ENCODE measurements at regions not wholly inside any gene's neighbourhood (a gene's known extent, or its start where the extent isn't known, plus 50 kb on each side); places are given as distances from the start of the nearest gene placed in this dataset.

- DNase-seq (ENCODE audit: insufficient read length, low spot score) (no peak), FAIRE-seq (no peak)
- no peak for TF ChIP-seq POU2F2 (IDR thresholded peaks at IDR 0.05; ENCODE audit: low read depth, low read length)
- TF ChIP-seq TAF1 (IDR thresholded peaks at IDR 0.05; ENCODE audit: low read depth, low read length): no peak
- TF ChIP-seq SPI1 (IDR thresholded peaks at IDR 0.05; ENCODE audit: low read depth, low read length): no peak
- no peak for TF ChIP-seq POLR2AphosphoS5 (IDR thresholded peaks at IDR 0.05; ENCODE audit: low read depth, low read length)
- TF ChIP-seq POLR2A (IDR thresholded peaks at IDR 0.05; ENCODE audit: low read depth, low read length): no peak
- TF ChIP-seq PAX5 (IDR thresholded peaks at IDR 0.05; ENCODE audit: insufficient read depth, low read length, severe bottlenecking): no peak
Observed at GRCh38 chr1:55624766-55625165, 409.6 kb upstream of the USP24 start.

- DNase-seq (ENCODE audit: insufficient read length, low spot score) (no peak), FAIRE-seq (no peak)
- TF ChIP-seq POLR2AphosphoS5 (IDR thresholded peaks at IDR 0.05; ENCODE audit: low read depth, low read length): no peak
- TF ChIP-seq TAF1 (IDR thresholded peaks at IDR 0.05; ENCODE audit: low read depth, low read length): no peak
- no peak for TF ChIP-seq POLR2A (IDR thresholded peaks at IDR 0.05; ENCODE audit: low read depth, low read length)
- TF ChIP-seq PAX5 (IDR thresholded peaks at IDR 0.05; ENCODE audit: insufficient read depth, low read length, severe bottlenecking): no peak
- TF ChIP-seq POU2F2 (IDR thresholded peaks at IDR 0.05; ENCODE audit: low read depth, low read length): no peak
- no peak for TF ChIP-seq SPI1 (IDR thresholded peaks at IDR 0.05; ENCODE audit: low read depth, low read length)
Observed at GRCh38 chr1:55623311-55623710, 408.1 kb upstream of the USP24 start.

GRCh38 chr1:55622074-55622473, 406.9 kb upstream of the USP24 start:
- no peak for FAIRE-seq
- no peak for DNase-seq (ENCODE audit: insufficient read length, low spot score)
- no peak for TF ChIP-seq PAX5 (IDR thresholded peaks at IDR 0.05; ENCODE audit: insufficient read depth, low read length, severe bottlenecking)
- no peak for TF ChIP-seq POLR2A (IDR thresholded peaks at IDR 0.05; ENCODE audit: low read depth, low read length)
- no peak for TF ChIP-seq SPI1 (IDR thresholded peaks at IDR 0.05; ENCODE audit: low read depth, low read length)
- no peak for TF ChIP-seq POU2F2 (IDR thresholded peaks at IDR 0.05; ENCODE audit: low read depth, low read length)
- TF ChIP-seq POLR2AphosphoS5 (IDR thresholded peaks at IDR 0.05; ENCODE audit: low read depth, low read length): no peak
- TF ChIP-seq TAF1 (IDR thresholded peaks at IDR 0.05; ENCODE audit: low read depth, low read length): no peak

GRCh38 chr1:55618199-55618598, 403.0 kb upstream of the USP24 start:
- DNase-seq (ENCODE audit: insufficient read length, low spot score): no peak
- no peak for FAIRE-seq

GRCh38 chr1:55617288-55617982, 402.3 kb upstream of the USP24 start:
- TF ChIP-seq POLR2A (IDR thresholded peaks at IDR 0.05; ENCODE audit: low read depth, low read length): no peak
- no peak for TF ChIP-seq POU2F2 (IDR thresholded peaks at IDR 0.05; ENCODE audit: low read depth, low read length)
- no peak for TF ChIP-seq PAX5 (IDR thresholded peaks at IDR 0.05; ENCODE audit: insufficient read depth, low read length, severe bottlenecking)
- no peak for TF ChIP-seq POLR2AphosphoS5 (IDR thresholded peaks at IDR 0.05; ENCODE audit: low read depth, low read length)
- no peak for TF ChIP-seq TAF1 (IDR thresholded peaks at IDR 0.05; ENCODE audit: low read depth, low read length)
- no peak for TF ChIP-seq SPI1 (IDR thresholded peaks at IDR 0.05; ENCODE audit: low read depth, low read length)
- DNase-seq (ENCODE audit: insufficient read length, low spot score): no peak
- no peak for FAIRE-seq

More at GRCh38 chr1:55618199-55618598, 403.0 kb upstream of the USP24 start:
- TF ChIP-seq PAX5 (IDR thresholded peaks at IDR 0.05; ENCODE audit: insufficient read depth, low read length, severe bottlenecking) (no peak), SPI1 (IDR thresholded peaks at IDR 0.05; ENCODE audit: low read depth, low read length) (no peak), POLR2A (IDR thresholded peaks at IDR 0.05; ENCODE audit: low read depth, low read length) (no peak), POU2F2 (IDR thresholded peaks at IDR 0.05; ENCODE audit: low read depth, low read length) (no peak), POLR2AphosphoS5 (IDR thresholded peaks at IDR 0.05; ENCODE audit: low read depth, low read length) (no peak), TAF1 (IDR thresholded peaks at IDR 0.05; ENCODE audit: low read depth, low read length) (no peak)

GRCh38 chr1:55612988-55613387, 397.8 kb upstream of the USP24 start:
- no peak for FAIRE-seq

GRCh38 chr1:55611123-55611522, 396.0 kb upstream of the USP24 start:
- FAIRE-seq (no peak), DNase-seq (ENCODE audit: insufficient read length, low spot score) (no peak)
- TF ChIP-seq PAX5 (IDR thresholded peaks at IDR 0.05; ENCODE audit: insufficient read depth, low read length, severe bottlenecking): no peak
- TF ChIP-seq POLR2AphosphoS5 (IDR thresholded peaks at IDR 0.05; ENCODE audit: low read depth, low read length): no peak
- TF ChIP-seq POLR2A (IDR thresholded peaks at IDR 0.05; ENCODE audit: low read depth, low read length): no peak
- TF ChIP-seq SPI1 (IDR thresholded peaks at IDR 0.05; ENCODE audit: low read depth, low read length): no peak
- TF ChIP-seq TAF1 (IDR thresholded peaks at IDR 0.05; ENCODE audit: low read depth, low read length): no peak
- TF ChIP-seq POU2F2 (IDR thresholded peaks at IDR 0.05; ENCODE audit: low read depth, low read length): no peak

More at GRCh38 chr1:55612988-55613387, 397.8 kb upstream of the USP24 start:
- DNase-seq (ENCODE audit: insufficient read length, low spot score): no peak
- TF ChIP-seq POU2F2 (IDR thresholded peaks at IDR 0.05; ENCODE audit: low read depth, low read length): no peak
- TF ChIP-seq POLR2AphosphoS5 (IDR thresholded peaks at IDR 0.05; ENCODE audit: low read depth, low read length): no peak
- no peak for TF ChIP-seq SPI1 (IDR thresholded peaks at IDR 0.05; ENCODE audit: low read depth, low read length)
- no peak for TF ChIP-seq PAX5 (IDR thresholded peaks at IDR 0.05; ENCODE audit: insufficient read depth, low read length, severe bottlenecking)
- TF ChIP-seq POLR2A (IDR thresholded peaks at IDR 0.05; ENCODE audit: low read depth, low read length): no peak
- TF ChIP-seq TAF1 (IDR thresholded peaks at IDR 0.05; ENCODE audit: low read depth, low read length): no peak

- TF ChIP-seq PAX5 (IDR thresholded peaks at IDR 0.05; ENCODE audit: insufficient read depth, low read length, severe bottlenecking) (no peak), POU2F2 (IDR thresholded peaks at IDR 0.05; ENCODE audit: low read depth, low read length) (no peak)
- FAIRE-seq: no peak
- no peak for DNase-seq (ENCODE audit: insufficient read length, low spot score)
Observed at GRCh38 chr1:55610203-55610602, 395.0 kb upstream of the USP24 start.

GRCh38 chr1:55609630-55610029, 394.5 kb upstream of the USP24 start:
- TF ChIP-seq POLR2A (IDR thresholded peaks at IDR 0.05; ENCODE audit: low read depth, low read length) (no peak), SPI1 (IDR thresholded peaks at IDR 0.05; ENCODE audit: low read depth, low read length) (no peak), POLR2AphosphoS5 (IDR thresholded peaks at IDR 0.05; ENCODE audit: low read depth, low read length) (no peak), TAF1 (IDR thresholded peaks at IDR 0.05; ENCODE audit: low read depth, low read length) (no peak), POU2F2 (IDR thresholded peaks at IDR 0.05; ENCODE audit: low read depth, low read length) (no peak)
- DNase-seq (ENCODE audit: insufficient read length, low spot score) (no peak), FAIRE-seq (no peak)

GRCh38 chr1:55605155-55605554, 390.0 kb upstream of the USP24 start:
- FAIRE-seq (no peak), DNase-seq (ENCODE audit: insufficient read length, low spot score) (no peak)
- TF ChIP-seq POLR2AphosphoS5 (IDR thresholded peaks at IDR 0.05; ENCODE audit: low read depth, low read length): no peak
- no peak for TF ChIP-seq TAF1 (IDR thresholded peaks at IDR 0.05; ENCODE audit: low read depth, low read length)
- no peak for TF ChIP-seq PAX5 (IDR thresholded peaks at IDR 0.05; ENCODE audit: insufficient read depth, low read length, severe bottlenecking)
- TF ChIP-seq SPI1 (IDR thresholded peaks at IDR 0.05; ENCODE audit: low read depth, low read length): no peak
- TF ChIP-seq POLR2A (IDR thresholded peaks at IDR 0.05; ENCODE audit: low read depth, low read length): no peak
- no peak for TF ChIP-seq POU2F2 (IDR thresholded peaks at IDR 0.05; ENCODE audit: low read depth, low read length)
